Chondrocyte (in vitro differentiated cells): ENCODE measurements at regions not wholly inside any gene's neighbourhood (a gene's known extent, or its start where the extent isn't known, plus 50 kb on each side); places are given as distances from the start of the nearest gene placed in this dataset.
A peak's percentile ranks its signal among the peaks of the same experiment; 100 is the strongest.

Experiments used
- DNase-seq: peaks from one replicate; pipeline ENCODE4 v3.0.0; 2021; ENCODE audit warnings: mixed read lengths, low spot score
- H3K27ac Mint-ChIP-seq: one replicate; pipeline ENCODE4 v1.8.0; 2021; ENCODE audit warnings: mild to moderate bottlenecking, moderate library complexity, mixed read lengths; ENCODE audit not compliant: unreplicated experiment
- H3K27me3 Mint-ChIP-seq: 2 replicates; pipeline ENCODE4 v1.8.0; 2021; ENCODE audit warnings: low read depth, mixed read lengths
- H3K36me3 Mint-ChIP-seq: 2 replicates; pipeline ENCODE4 v1.8.0; 2021; ENCODE audit warnings: low read depth, mixed read lengths
- H3K4me1 Mint-ChIP-seq: 2 replicates; pipeline ENCODE4 v1.8.0; 2021; ENCODE audit warnings: low read depth, mild to moderate bottlenecking, mixed read lengths
- H3K4me3 Mint-ChIP-seq: one replicate; pipeline ENCODE4 v1.8.0; 2021; ENCODE audit warnings: mild to moderate bottlenecking, moderate library complexity, mixed read lengths; ENCODE audit not compliant: unreplicated experiment
- H3K9me3 Mint-ChIP-seq: 2 replicates; pipeline ENCODE4 v1.8.0; 2021; ENCODE audit warnings: low read depth, mixed read lengths
- CTCF ChIP-seq: fragments of 200-600 bp; sonication (generic); IDR thresholded peaks from 2 replicates; pipeline ENCODE4 v1.5.0; 2021; ENCODE audit warnings: antibody characterized with exemption, mild to moderate bottlenecking, moderate library complexity

DNA sequence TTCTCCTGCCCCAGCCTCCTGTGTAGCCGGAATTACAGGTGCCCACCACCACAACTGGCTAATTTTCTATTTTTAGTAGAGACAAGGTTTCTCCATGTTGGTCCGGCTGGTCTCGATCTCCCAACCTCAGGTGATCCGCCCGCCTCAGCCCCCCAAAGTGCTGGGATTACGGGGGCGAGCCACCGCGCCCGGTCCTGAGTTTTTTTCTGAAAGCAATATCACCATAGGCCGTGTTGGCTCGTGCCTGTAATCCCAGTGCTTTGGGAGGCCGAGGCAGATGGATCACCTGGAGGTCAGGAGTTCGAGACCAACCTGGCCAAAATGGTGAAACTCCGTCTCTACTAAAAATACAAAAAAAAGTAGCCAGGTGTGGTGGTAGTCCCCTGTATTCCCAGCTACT, 136.3 kb upstream of the TECRL start:
- TF ChIP-seq CTCF, result no peak
- Mint-ChIP-seq H3K27me3 (peaks cover 23% of the 10 kb centered on the region), H3K27ac (no peak overlapping the region), H3K4me1 (no peaks in the 10 kb centered on the region), H3K36me3 (no peaks in the 10 kb centered on the region), H3K9me3 (no peaks in the 10 kb centered on the region), H3K4me3 (no peak overlapping the region)
- no peak for DNase-seq

GRCh38 chr4:64539234-64539849, 130.1 kb upstream of the TECRL start:
- no peaks in the 10 kb centered on the region for H3K4me1 Mint-ChIP-seq
- DNase-seq, result no peak

GRCh38 chr4:64538219-64538618, 129.0 kb upstream of the TECRL start:
- H3K4me1 Mint-ChIP-seq, result no peaks in the 10 kb centered on the region
- H3K36me3 Mint-ChIP-seq, result no peaks in the 10 kb centered on the region
- no peak for DNase-seq
- TF ChIP-seq CTCF, result peak; percentile 44
- H3K4me3 Mint-ChIP-seq, result no peak overlapping the region
- H3K9me3 Mint-ChIP-seq, result no peaks in the 10 kb centered on the region
- no peak overlapping the region for H3K27ac Mint-ChIP-seq
- peaks cover 47% of the 10 kb centered on the region for H3K27me3 Mint-ChIP-seq

More at GRCh38 chr4:64539234-64539849, 130.1 kb upstream of the TECRL start:
- Mint-ChIP-seq H3K27me3 (peaks cover 39% of the 10 kb centered on the region), H3K27ac (no peak overlapping the region), H3K4me3 (no peak overlapping the region), H3K36me3 (no peaks in the 10 kb centered on the region), H3K9me3 (no peaks in the 10 kb centered on the region)
- peak; percentile 94 for TF ChIP-seq CTCF

- Mint-ChIP-seq H3K36me3 (no peaks in the 10 kb centered on the region), H3K27me3 (peaks cover 48% of the 10 kb centered on the region), H3K27ac (no peak overlapping the region), H3K4me3 (no peak overlapping the region), H3K4me1 (no peaks in the 10 kb centered on the region), H3K9me3 (no peaks in the 10 kb centered on the region)
- DNase-seq, result no peak
- TF ChIP-seq CTCF, result no peak
Measured at GRCh38 chr4:64533637-64534036, 124.4 kb upstream of the TECRL start.

GRCh38 chr4:64533159-64533558, 123.9 kb upstream of the TECRL start:
- H3K36me3 Mint-ChIP-seq, result no peaks in the 10 kb centered on the region
- H3K4me1 Mint-ChIP-seq, result no peaks in the 10 kb centered on the region
- peaks cover 44% of the 10 kb centered on the region for H3K27me3 Mint-ChIP-seq
- no peaks in the 10 kb centered on the region for H3K9me3 Mint-ChIP-seq
- H3K4me3 Mint-ChIP-seq, result no peak overlapping the region
- H3K27ac Mint-ChIP-seq, result no peak overlapping the region
- no peak for DNase-seq
- TF ChIP-seq CTCF, result no peak
